Loucy (cell line): ENCODE measurements at regions not wholly inside any gene's neighbourhood (a gene's known extent, or its start where the extent isn't known, plus 50 kb on each side); places are given as distances from the start of the nearest gene placed in this dataset.
"Not testable (repeated sequence)": the region's sequence is repeated elsewhere in the genome, so short reads cannot be mapped to it uniquely, and the experiment has no call there.

Experiments
- CTCF ChIP-seq: fragments of 200-600 bp; sonication (generic); conservative IDR thresholded peaks from 2 replicates; pipeline ENCODE4 v1.5.1; 2014; ENCODE audit warnings: mild to moderate bottlenecking, antibody characterized with exemption, low read length
- EZH2phosphoT487 ChIP-seq: fragments of 200-600 bp; IDR thresholded peaks from 2 replicates; pipeline ENCODE4 v1.6.1; 2018; ENCODE audit warnings: antibody characterized with exemption, mild to moderate bottlenecking, moderate library complexity, borderline replicate concordance

GRCh38 chr5:152159894-152160293 lies 235.2 kb upstream of the GLRA1 start:
- TF ChIP-seq CTCF, EZH2phosphoT487: not testable (repeated sequence)
